Sigmoid colon (tissue), 4 donors: ENCODE measurements at regions not wholly inside any gene's neighbourhood (a gene's known extent, or its start where the extent isn't known, plus 50 kb on each side); places are given as distances from the start of the nearest gene placed in this dataset.

ENCODE experiments used
- CTCF ChIP-seq, 4 experiments: fragments of 450-650 bp in 3 of 4; fragments of 200-600 bp in 1 of 4; IDR thresholded peaks; one replicate each; pipeline ENCODE4 v1.5.1; 2016 to 2019; ENCODE audit warnings: antibody characterized with exemption in 4 of 4, mild to moderate bottlenecking in 3 of 4, moderate library complexity in 2 of 4
- EP300 ChIP-seq, 4 donors: sonication (generic); formaldehyde crosslinking; IDR thresholded peaks; one replicate each; pipeline ENCODE4 v1.6.1; 2017; ENCODE audit warnings: antibody characterized with exemption in 4 of 4
- POLR2A ChIP-seq, 2 donors: fragments of 450-650 bp; IDR thresholded peaks; one replicate each; pipeline ENCODE4 v1.6.1; 2016; ENCODE audit warnings: antibody characterized with exemption in 2 of 2, mild to moderate bottlenecking in 2 of 2, moderate library complexity in 2 of 2
- POLR2AphosphoS5 ChIP-seq, 4 donors: sonication (generic); formaldehyde crosslinking; IDR thresholded peaks; one replicate each; pipeline ENCODE4 v1.6.1; 2017; ENCODE audit warnings: antibody characterized with exemption in 4 of 4

GRCh38 chr5:155699385-155699784, 627.6 kb upstream of the SGCD start:
- no peak for TF ChIP-seq CTCF (IDR thresholded peaks at IDR 0.05)
- TF ChIP-seq POLR2AphosphoS5 (IDR thresholded peaks at IDR 0.05), result no peak
- TF ChIP-seq POLR2A (IDR thresholded peaks at IDR 0.05), result no peak
- TF ChIP-seq EP300 (IDR thresholded peaks at IDR 0.05), result no peak
